IMR-90 (cell line): ENCODE measurements at regions not wholly inside any gene's neighbourhood (a gene's known extent, or its start where the extent isn't known, plus 50 kb on each side); places are given as distances from the start of the nearest gene placed in this dataset.
A peak's percentile ranks its signal among the peaks of the same experiment; 100 is the strongest.

Experiments used
- ATAC-seq: fragments of 200-7000 bp; cut with Tn5 transposase; 2 replicates; pipeline ENCODE4 v1.9.1; 2020; ENCODE audit warnings: low read depth, mild to moderate bottlenecking, moderate library complexity
- BruUV-seq: library from RNA; stranded (reverse); fragments of 400-500 nt; replicated peaks from 2 replicates; lab custom pipeline; 2021; lab: Mats Ljungman, UMichigan
- CTCF ChIA-PET: fragments of 300-600 bp; formaldehyde crosslinking; extraction: SDS; loops from one replicate; lab custom pipeline; 2021; ENCODE audit warnings: antibody characterized with exemption; lab: Yijun Ruan, JAX
- POLR2A ChIA-PET: fragments of 300-600 bp; sonication (Branson Sonifier 250); formaldehyde crosslinking; loops from one replicate; lab custom pipeline; 2022; ENCODE audit warnings: antibody characterized with exemption; ENCODE audit not compliant: unreplicated experiment; lab: Charles Lee
- DNase-seq: peaks from one replicate; pipeline ENCODE4 v3.0.0; 2013
- H2AFZ ChIP-seq: replicated peaks from 2 replicates; pipeline ENCODE3; 2013; ENCODE audit warnings: low read length, mild to moderate bottlenecking; ENCODE audit not compliant: poor library complexity
- H2AK5ac ChIP-seq: 2 replicates; pipeline ENCODE4 v1.6.1; 2013; ENCODE audit warnings: low read depth, low read length, inconsistent platforms
- H2AK9ac ChIP-seq: replicated peaks from 2 replicates; pipeline ENCODE3; 2013; ENCODE audit warnings: mild to moderate bottlenecking, low read depth, low read length, moderate library complexity; ENCODE audit not compliant: poor library complexity
- H2BK120ac ChIP-seq: 2 replicates; pipeline ENCODE4 v1.6.1; 2013; ENCODE audit warnings: low read depth, low read length, inconsistent platforms
- H2BK15ac ChIP-seq: 3 replicates; pipeline ENCODE4 v1.6.1; 2013; ENCODE audit warnings: low read depth, low read length, inconsistent platforms
- H2BK20ac ChIP-seq: 2 replicates; pipeline ENCODE4 v1.6.1; 2013; ENCODE audit warnings: low read depth, mild to moderate bottlenecking, inconsistent platforms, low read length, moderate library complexity
- H2BK5ac ChIP-seq: 2 replicates; pipeline ENCODE4 v1.6.1; 2013; ENCODE audit warnings: mild to moderate bottlenecking, low read depth, low read length, inconsistent platforms; ENCODE audit not compliant: poor library complexity, severe bottlenecking
- H3K14ac ChIP-seq: replicated peaks from 2 replicates; pipeline ENCODE4 v1.6.1; 2013; ENCODE audit warnings: low read depth, low read length, inconsistent platforms
- H3K18ac ChIP-seq: 2 replicates; pipeline ENCODE4 v1.6.1; 2013; ENCODE audit warnings: low read depth, low read length, control low read depth
- H3K23ac ChIP-seq: 2 replicates; pipeline ENCODE4 v1.6.1; 2013; ENCODE audit warnings: low read depth, low read length, inconsistent platforms
- H3K27ac ChIP-seq: 2 replicates; pipeline ENCODE4 v1.5.1; 2013; ENCODE audit warnings: mild to moderate bottlenecking, control low read depth, low read length; ENCODE audit not compliant: insufficient read depth
- H3K27me3 ChIP-seq: 2 replicates; pipeline ENCODE4 v1.6.1; 2013; ENCODE audit warnings: low read length; ENCODE audit not compliant: control insufficient read depth, insufficient read depth
- H3K36me3 ChIP-seq: 2 replicates; pipeline ENCODE4 v1.6.1; 2013; ENCODE audit warnings: low read length, mixed read lengths; ENCODE audit not compliant: control insufficient read depth, insufficient read depth
- H3K4ac ChIP-seq: 2 replicates; pipeline ENCODE4 v1.6.1; 2013; ENCODE audit warnings: low read depth, low read length, inconsistent platforms
- H3K4me1 ChIP-seq: 2 replicates; pipeline ENCODE4 v1.6.1; 2013; ENCODE audit warnings: low read length, mixed read lengths; ENCODE audit not compliant: control insufficient read depth, insufficient read depth
- H3K4me2 ChIP-seq: 2 replicates; pipeline ENCODE4 v1.6.1; 2013; ENCODE audit warnings: low read depth, mild to moderate bottlenecking, control low read depth, low read length, moderate library complexity
- H3K4me3 ChIP-seq: 2 replicates; pipeline ENCODE4 v1.5.1; 2013; ENCODE audit warnings: low read depth, mild to moderate bottlenecking, control low read depth, low read length, moderate library complexity; ENCODE audit not compliant: insufficient read depth
- H3K56ac ChIP-seq: 2 replicates; pipeline ENCODE4 v1.6.1; 2013; ENCODE audit warnings: low read length, inconsistent platforms; ENCODE audit not compliant: insufficient read depth; ENCODE audit errors: extremely low read depth
- H3K79me1 ChIP-seq, 2 experiments: 2 replicates each; pipeline ENCODE4 v1.6.1; 2013; ENCODE audit warnings: low read length in 2 of 2, inconsistent platforms in 1 of 2, low read depth in 1 of 2
- H3K9ac ChIP-seq: 2 replicates; pipeline ENCODE4 v1.6.1; 2013; ENCODE audit warnings: low read depth, low read length, control low read depth
- H3K9me1 ChIP-seq: 2 replicates; pipeline ENCODE4 v1.6.1; 2013; ENCODE audit warnings: low read length, inconsistent platforms; ENCODE audit not compliant: insufficient read depth
- H3K9me3 ChIP-seq: 2 replicates; pipeline ENCODE4 v1.6.1; 2013; ENCODE audit warnings: low read length; ENCODE audit not compliant: control insufficient read depth, insufficient read depth
- H4K20me1 ChIP-seq: 2 replicates; pipeline ENCODE4 v1.6.1; 2013; ENCODE audit warnings: low read length, inconsistent platforms; ENCODE audit not compliant: insufficient read depth
- H4K5ac ChIP-seq: 2 replicates; pipeline ENCODE4 v1.6.1; 2013; ENCODE audit warnings: mild to moderate bottlenecking, low read depth, low read length, control low read depth
- H4K8ac ChIP-seq, 2 experiments: 2 replicates each; pipeline ENCODE4 v1.6.1; 2013; ENCODE audit warnings: low read depth in 2 of 2, low read length in 2 of 2, control low read depth in 1 of 2, inconsistent platforms in 1 of 2
- H4K91ac ChIP-seq: 2 replicates; pipeline ENCODE4 v1.6.1; 2013; ENCODE audit warnings: low read depth, low read length, inconsistent platforms; ENCODE audit not compliant: insufficient read depth
- CHD1 ChIP-seq: IDR thresholded peaks from 2 replicates; pipeline ENCODE4 v1.6.1; 2012; ENCODE audit warnings: low read depth, low read length, improper control_type of control experiment
- CTCF ChIP-seq: conservative IDR thresholded peaks from 2 replicates; pipeline ENCODE4 v1.5.1; 2012; ENCODE audit warnings: mild to moderate bottlenecking, low read depth, low read length, improper control_type of control experiment
- MAFK ChIP-seq: IDR thresholded peaks from 2 replicates; pipeline ENCODE4 v1.6.1; 2012; ENCODE audit warnings: low read depth, low read length, improper control_type of control experiment
- NFE2L2 ChIP-seq: fragments of 150-350 bp; IDR thresholded peaks from 2 replicates; pipeline ENCODE4 v1.6.1; 2016; ENCODE audit warnings: low read depth, mild to moderate bottlenecking, low read length
- POLR2A ChIP-seq: IDR thresholded peaks from 2 replicates; pipeline ENCODE4 v1.6.1; 2012; ENCODE audit warnings: mild to moderate bottlenecking, low read depth, low read length
- RCOR1 ChIP-seq: IDR thresholded peaks from 2 replicates; pipeline ENCODE4 v1.6.1; 2012; ENCODE audit warnings: mild to moderate bottlenecking, low read length, improper control_type of control experiment; ENCODE audit not compliant: insufficient replicate concordance
- RFX5 ChIP-seq: IDR thresholded peaks from 2 replicates; pipeline ENCODE4 v1.8.0; 2012; ENCODE audit warnings: low read depth, mild to moderate bottlenecking, low read length, moderate library complexity
- WGBS, 2 experiments: methylation state at CpG; one replicate each; pipeline versions ENCODE4 v1.1.5 to v1.1.7; 2013; ENCODE audit warnings: missing lambda C conversion rate in 2 of 2; ENCODE audit not compliant: insufficient read length in 1 of 2; ENCODE audit errors: extremely low coverage in 2 of 2; 5-methylcytosine and 5-hydroxymethylcytosine counted together
- dilution Hi-C: fragments of 300-500 bp; cut with HindIII; formaldehyde crosslinking; loops from one replicate; pipeline ENCODE4 v1.14.3; 2018; ENCODE audit warnings: low sequenced_read_pairs; ENCODE audit not compliant: unreplicated experiment
- in situ Hi-C: fragments of 300-500 bp; cut with MboI; formaldehyde crosslinking; loops from 3 replicates; pipeline ENCODE4 v1.14.3; 2019; ENCODE audit warnings: low sequenced_read_pairs, inconsistent platforms, mixed read lengths
- intact Hi-C: fragments of 100-400 bp; cut with micrococcal nuclease; formaldehyde crosslinking; loops from 2 replicates; pipeline ENCODE4 v1.10.0; 2022
- TF ChIP-seq, protein P1 (sequence below): fragments of 150-350 bp; IDR thresholded peaks from 2 replicates; pipeline ENCODE4 v1.6.1; 2017; ENCODE audit warnings: mild to moderate bottlenecking, antibody characterized with exemption, low read length, low read depth

- DNase-seq (peak; percentile 37), ATAC-seq (peak; percentile 61)
- Histone ChIP-seq H4K20me1 (no peaks in the 10 kb centered on the region), H3K9me1 (0 out of 2 replicates have a peak, but pooled peaks cover 3% of the 10 kb centered on the region), H3K23ac (peak overlapping the region; percentile 86), H4K5ac (peak overlapping the region; percentile 100), H3K4me2 (peak overlapping the region; percentile 11; the same call in 1 of the 2 replicates), H3K4me1 (peaks cover 5% of the 10 kb centered on the region), H2AK9ac (peak overlapping the region; percentile 21), H3K4me3 (no peak overlapping the region), H2AFZ (peak overlapping the region; percentile 64), H2BK5ac (peak overlapping the region; percentile 95), H4K8ac (peak overlapping the region; percentile 46 to 89; a peak in 3 of 4 replicates), H3K56ac (peak overlapping the region; percentile 72), H2BK15ac (peak overlapping the region; percentile 97), H3K27ac (peak overlapping the region; percentile 83), H3K9me3 (no peaks in the 10 kb centered on the region), H3K27me3 (no peaks in the 10 kb centered on the region), H3K4ac (peak overlapping the region; percentile 98), H3K14ac (peak overlapping the region; percentile 91), H3K18ac (peak overlapping the region; percentile 100), H3K36me3 (no peaks in the 10 kb centered on the region), H2AK5ac (peak overlapping the region; percentile 92), H3K79me1 (no peaks in the 10 kb centered on the region), H2BK120ac (peak overlapping the region; percentile 99), H3K9ac (no peak overlapping the region), H4K91ac (peak overlapping the region; percentile 98), H2BK20ac (peak overlapping the region; percentile 99)
- intact Hi-C loops, result no loop called here
- BruUV-seq, result no TSS peak
- CTCF ChIA-PET, result no interaction called here
- POLR2A ChIA-PET, result no interaction called here
- no peak for TF ChIP-seq CHD1
- TF ChIP-seq RFX5, result no peak
- TF ChIP-seq, protein P1, sequence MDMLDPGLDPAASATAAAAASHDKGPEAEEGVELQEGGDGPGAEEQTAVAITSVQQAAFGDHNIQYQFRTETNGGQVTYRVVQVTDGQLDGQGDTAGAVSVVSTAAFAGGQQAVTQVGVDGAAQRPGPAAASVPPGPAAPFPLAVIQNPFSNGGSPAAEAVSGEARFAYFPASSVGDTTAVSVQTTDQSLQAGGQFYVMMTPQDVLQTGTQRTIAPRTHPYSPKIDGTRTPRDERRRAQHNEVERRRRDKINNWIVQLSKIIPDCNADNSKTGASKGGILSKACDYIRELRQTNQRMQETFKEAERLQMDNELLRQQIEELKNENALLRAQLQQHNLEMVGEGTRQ, result no peak
- TF ChIP-seq RCOR1, result no peak
- no peak for TF ChIP-seq CTCF
- TF ChIP-seq NFE2L2, result no peak
- no peak for TF ChIP-seq MAFK
- TF ChIP-seq POLR2A, result no peak
- dilution Hi-C loops, result no loop called here
- in situ Hi-C loops, result loop anchor here (25.0 kb wide), 1 partner anchor 397 kb away; no protein-coding TSS in a partner anchor
- no CpG with 5 or more reads among the region's 1 CpG for WGBS, 2 experiments
These were observed 202.2 kb downstream of the QDPR start for GRCh38 chr4:17309567-17310268.
